HG02981 (cell line): ENCODE measurements at regions not wholly inside any gene's neighbourhood (a gene's known extent, or its start where the extent isn't known, plus 50 kb on each side); places are given as distances from the start of the nearest gene placed in this dataset.
A peak's percentile ranks its signal among the peaks of the same experiment; 100 is the strongest.

ENCODE experiments used
- ATAC-seq: cut with Tn5 transposase; IDR thresholded peaks from one replicate; pipeline ENCODE4 v1.9.1; 2021; ENCODE audit warnings: mild to moderate bottlenecking, moderate library complexity; ENCODE audit not compliant: unreplicated experiment

- no peak for ATAC-seq
These were observed 239.6 kb upstream of the FSTL5 start for GRCh38 chr4:162403419-162403818.

GRCh38 chr4:162401021-162401420 lies 237.2 kb upstream of the FSTL5 start:
- ATAC-seq = no peak

GRCh38 chr4:162392946-162393345 lies 229.1 kb upstream of the FSTL5 start:
- peak; percentile 78 for ATAC-seq

GRCh38 chr4:162366146-162366545 lies 202.3 kb upstream of the FSTL5 start:
- no peak for ATAC-seq

GRCh38 chr4:162364651-162365050 lies 200.9 kb upstream of the FSTL5 start:
- ATAC-seq = no peak

- ATAC-seq = peak; percentile 42
These were observed 196.8 kb upstream of the FSTL5 start for GRCh38 chr4:162360369-162361149.

GRCh38 chr4:162356181-162356580 lies 192.4 kb upstream of the FSTL5 start:
- no peak for ATAC-seq

GRCh38 chr4:162352580-162353107 lies 188.8 kb upstream of the FSTL5 start:
- no peak for ATAC-seq

- no peak for ATAC-seq
These were observed 186.5 kb upstream of the FSTL5 start for GRCh38 chr4:162350331-162350730.

- no peak for ATAC-seq
These were observed 185.6 kb upstream of the FSTL5 start for GRCh38 chr4:162349395-162349794.

GRCh38 chr4:162347842-162348213 lies 184.0 kb upstream of the FSTL5 start:
- no peak for ATAC-seq

GRCh38 chr4:162347156-162347841 lies 183.5 kb upstream of the FSTL5 start:
- ATAC-seq = no peak

GRCh38 chr4:162343967-162344366 lies 180.2 kb upstream of the FSTL5 start:
- ATAC-seq = no peak

GRCh38 chr4:162341533-162341932 lies 177.7 kb upstream of the FSTL5 start:
- no peak for ATAC-seq

- ATAC-seq = no peak
These were observed 160.1 kb upstream of the FSTL5 start for GRCh38 chr4:162323919-162324318.

GRCh38 chr4:162322054-162322453 lies 158.3 kb upstream of the FSTL5 start:
- ATAC-seq = no peak

- no peak for ATAC-seq
These were observed 122.0 kb upstream of the FSTL5 start for GRCh38 chr4:162285753-162286152.

GRCh38 chr4:162282684-162283083 lies 118.9 kb upstream of the FSTL5 start:
- ATAC-seq = no peak

- ATAC-seq = peak; percentile 77
These were observed 110.6 kb upstream of the FSTL5 start for GRCh38 chr4:162274354-162274753.

- ATAC-seq = no peak
These were observed 108.4 kb upstream of the FSTL5 start for GRCh38 chr4:162272215-162272614.

- no peak for ATAC-seq
These were observed 105.1 kb upstream of the FSTL5 start for GRCh38 chr4:162268911-162269310.

- ATAC-seq = no peak
These were observed 102.0 kb upstream of the FSTL5 start for GRCh38 chr4:162265802-162266201.
